ENCODE measurements at regions not wholly inside any gene's neighbourhood (a gene's known extent, or its start where the extent isn't known, plus 50 kb on each side); places are given as distances from the start of the nearest gene placed in this dataset.
"Not testable (repeated sequence)": the region's sequence is repeated elsewhere in the genome, so short reads cannot be mapped to it uniquely, and the experiment has no call there.

- no peak for DNase-seq (ENCODE audit: low read depth)
These were observed 56.2 kb downstream of the TAF11L14 start for GRCh38 chr5:17690473-17690872.

GRCh38 chr5:17691762-17692161 lies 57.5 kb downstream of the TAF11L14 start:
- DNase-seq (ENCODE audit: low read depth) = no peak

- DNase-seq (ENCODE audit: low read depth) = no peak
These were observed 60.1 kb downstream of the TAF11L14 start for GRCh38 chr5:17694371-17694770.

GRCh38 chr5:17694914-17695313 lies 60.7 kb downstream of the TAF11L14 start:
- no peak for DNase-seq (ENCODE audit: low read depth)

GRCh38 chr5:17696627-17697026 lies 62.4 kb downstream of the TAF11L14 start:
- DNase-seq (ENCODE audit: low read depth) = no peak

- no peak for DNase-seq (ENCODE audit: low read depth)
These were observed 63.4 kb downstream of the TAF11L14 start for GRCh38 chr5:17697671-17698070.

- DNase-seq (ENCODE audit: low read depth) = no peak
These were observed 74.9 kb downstream of the TAF11L14 start for GRCh38 chr5:17709011-17709710.

- no peak for DNase-seq (ENCODE audit: low read depth)
These were observed 79.0 kb downstream of the TAF11L14 start for GRCh38 chr5:17713301-17713700.

- DNase-seq (ENCODE audit: low read depth) = no peak
These were observed 79.9 kb downstream of the TAF11L14 start for GRCh38 chr5:17714186-17714585.

- no peak for DNase-seq (ENCODE audit: low read depth)
These were observed 85.3 kb downstream of the TAF11L14 start for GRCh38 chr5:17719592-17719991.

GRCh38 chr5:17720071-17720470 lies 85.8 kb downstream of the TAF11L14 start:
- DNase-seq (ENCODE audit: low read depth) = no peak

GRCh38 chr5:17723876-17724275 lies 89.6 kb downstream of the TAF11L14 start:
- no peak for DNase-seq (ENCODE audit: low read depth)

GRCh38 chr5:17727098-17727497 lies 92.8 kb downstream of the TAF11L14 start:
- no peak for DNase-seq (ENCODE audit: low read depth)

- no peak for DNase-seq (ENCODE audit: low read depth)
These were observed 96.2 kb downstream of the TAF11L14 start for GRCh38 chr5:17730421-17730820.

- DNase-seq (ENCODE audit: low read depth) = no peak
These were observed 98.2 kb downstream of the TAF11L14 start for GRCh38 chr5:17732351-17732923.

GRCh38 chr5:17734011-17734410 lies 99.8 kb downstream of the TAF11L14 start:
- DNase-seq (ENCODE audit: low read depth) = no peak

GRCh38 chr5:17735761-17736160 lies 101.5 kb downstream of the TAF11L14 start:
- DNase-seq (ENCODE audit: low read depth) = no peak

- no peak for DNase-seq (ENCODE audit: low read depth)
These were observed 102.8 kb downstream of the TAF11L14 start for GRCh38 chr5:17737092-17737491.

- no peak for DNase-seq (ENCODE audit: low read depth)
These were observed 104.2 kb downstream of the TAF11L14 start for GRCh38 chr5:17738446-17738845.

GRCh38 chr5:17743580-17744435 lies 109.5 kb downstream of the TAF11L14 start:
- no peak for DNase-seq (ENCODE audit: low read depth)

GRCh38 chr5:17748201-17748600 lies 113.9 kb downstream of the TAF11L14 start:
- no peak for DNase-seq (ENCODE audit: low read depth)

GRCh38 chr5:17748941-17749340 lies 114.7 kb downstream of the TAF11L14 start:
- no peak for DNase-seq (ENCODE audit: low read depth)

GRCh38 chr5:17755406-17755805 lies 121.1 kb downstream of the TAF11L14 start:
- not testable (repeated sequence) for DNase-seq (ENCODE audit: low read depth)

Data from non-pigmented ciliary epithelial cell (primary cell).